Osteoblast (primary cell): ENCODE measurements at regions not wholly inside any gene's neighbourhood (a gene's known extent, or its start where the extent isn't known, plus 50 kb on each side); places are given as distances from the start of the nearest gene placed in this dataset.

ENCODE experiments used
- DNase-seq: peaks from one replicate; pipeline ENCODE4 v3.0.0; 2011; ENCODE audit warnings: low spot score, mixed read lengths; ENCODE audit not compliant: insufficient read length; ENCODE audit errors: missing footprints
- H2AFZ ChIP-seq: 2 replicates; pipeline ENCODE4 v1.6.0; 2011; ENCODE audit warnings: mild to moderate bottlenecking, low read length
- H3K27ac ChIP-seq: 2 replicates; pipeline ENCODE4 v1.5.1; 2011; ENCODE audit warnings: mild to moderate bottlenecking, low read depth, low read length, moderate library complexity
- H3K27me3 ChIP-seq: 2 replicates; pipeline ENCODE4 v1.6.0; 2012; ENCODE audit warnings: mild to moderate bottlenecking, control low read depth, inconsistent platforms, low read length, moderate library complexity; ENCODE audit not compliant: insufficient read depth
- H3K36me3 ChIP-seq: 2 replicates; pipeline ENCODE4 v1.5.1; 2011; ENCODE audit warnings: mild to moderate bottlenecking, low read length, control low read depth, moderate library complexity; ENCODE audit not compliant: insufficient read depth
- H3K4me1 ChIP-seq: 2 replicates; pipeline ENCODE4 v1.5.1; 2011; ENCODE audit warnings: mild to moderate bottlenecking, low read length, control low read depth, moderate library complexity; ENCODE audit not compliant: insufficient read depth
- H3K4me2 ChIP-seq: 2 replicates; pipeline ENCODE4 v1.6.0; 2011; ENCODE audit warnings: mild to moderate bottlenecking, low read length; ENCODE audit not compliant: insufficient read depth
- H3K4me3 ChIP-seq: fragments of 200-600 bp; sonication (generic); 3 replicates; pipeline ENCODE4 v1.5.1; 2012; ENCODE audit warnings: mild to moderate bottlenecking, low read length, inconsistent platforms; ENCODE audit not compliant: insufficient read depth
- H3K79me2 ChIP-seq: 2 replicates; pipeline ENCODE4 v1.6.0; 2012; ENCODE audit warnings: mild to moderate bottlenecking, low read length, control low read depth, inconsistent platforms; ENCODE audit not compliant: insufficient read depth
- H3K9me3 ChIP-seq: 2 replicates; pipeline ENCODE4 v1.5.1; 2011; ENCODE audit warnings: low read depth, low read length, control low read depth
- H4K20me1 ChIP-seq: 2 replicates; pipeline ENCODE4 v1.6.0; 2012; ENCODE audit warnings: mild to moderate bottlenecking, low read length, control low read depth; ENCODE audit not compliant: insufficient read depth
- CTCF ChIP-seq: IDR thresholded peaks from 2 replicates; pipeline ENCODE4 v1.5.1; 2011; ENCODE audit warnings: mild to moderate bottlenecking, low read depth, low read length, moderate library complexity; ENCODE audit errors: extremely low read depth

GRCh38 chr5:145493435-145493834, 341.7 kb downstream of the PRELID2 start:
- Histone ChIP-seq H3K4me2 (no peak overlapping the region), H3K4me1 (peaks cover 11% of the 10 kb centered on the region), H2AFZ (no peak overlapping the region), H4K20me1 (no peaks in the 10 kb centered on the region), H3K79me2 (no peaks in the 10 kb centered on the region), H3K4me3 (no peak overlapping the region), H3K9me3 (no peaks in the 10 kb centered on the region), H3K27me3 (no peaks in the 10 kb centered on the region), H3K36me3 (no peaks in the 10 kb centered on the region), H3K27ac (no peak overlapping the region)
- DNase-seq = no peak
- TF ChIP-seq CTCF = no peak

- no peak for DNase-seq
- no peak overlapping the region for H3K4me2 ChIP-seq
- H3K36me3 ChIP-seq = no peaks in the 10 kb centered on the region
- no peaks in the 10 kb centered on the region for H3K79me2 ChIP-seq
- H2AFZ ChIP-seq = no peak overlapping the region
- TF ChIP-seq CTCF = no peak
- H3K4me1 ChIP-seq = no peaks in the 10 kb centered on the region
- no peak overlapping the region for H3K27ac ChIP-seq
- no peaks in the 10 kb centered on the region for H4K20me1 ChIP-seq
- H3K27me3 ChIP-seq = no peaks in the 10 kb centered on the region
- no peak overlapping the region for H3K4me3 ChIP-seq
- no peaks in the 10 kb centered on the region for H3K9me3 ChIP-seq
Observed at GRCh38 chr5:145489516-145489915, 345.6 kb downstream of the PRELID2 start.

GRCh38 chr5:145484158-145484557, 351.0 kb downstream of the PRELID2 start:
- H3K79me2 ChIP-seq = no peaks in the 10 kb centered on the region
- no peaks in the 10 kb centered on the region for H3K27me3 ChIP-seq
- no peak overlapping the region for H2AFZ ChIP-seq
- no peaks in the 10 kb centered on the region for H4K20me1 ChIP-seq
- peaks cover 24% of the 10 kb centered on the region for H3K4me1 ChIP-seq
- H3K4me3 ChIP-seq = no peak overlapping the region
- peak overlapping the region; percentile 10 for H3K4me2 ChIP-seq
- no peaks in the 10 kb centered on the region for H3K9me3 ChIP-seq
- no peak for TF ChIP-seq CTCF
- H3K36me3 ChIP-seq = no peaks in the 10 kb centered on the region
- H3K27ac ChIP-seq = peak overlapping the region; percentile 37
- DNase-seq = no peak

- TF ChIP-seq CTCF = no peak
- Histone ChIP-seq H3K4me2 (no peak overlapping the region), H3K9me3 (no peaks in the 10 kb centered on the region), H4K20me1 (no peaks in the 10 kb centered on the region), H3K4me3 (no peak overlapping the region), H3K4me1 (peaks cover 30% of the 10 kb centered on the region), H3K27me3 (no peaks in the 10 kb centered on the region), H3K27ac (peak overlapping the region; percentile 32), H3K36me3 (no peaks in the 10 kb centered on the region), H3K79me2 (no peaks in the 10 kb centered on the region), H2AFZ (no peak overlapping the region)
- no peak for DNase-seq
Observed at GRCh38 chr5:145483212-145483611, 351.9 kb downstream of the PRELID2 start.
